ENCODE measurements at regions not wholly inside any gene's neighbourhood (a gene's known extent, or its start where the extent isn't known, plus 50 kb on each side); places are given as distances from the start of the nearest gene placed in this dataset.

- TF ChIP-seq POLR2A (IDR thresholded peaks at IDR 0.05) = no peak
- TF ChIP-seq, protein P1, sequence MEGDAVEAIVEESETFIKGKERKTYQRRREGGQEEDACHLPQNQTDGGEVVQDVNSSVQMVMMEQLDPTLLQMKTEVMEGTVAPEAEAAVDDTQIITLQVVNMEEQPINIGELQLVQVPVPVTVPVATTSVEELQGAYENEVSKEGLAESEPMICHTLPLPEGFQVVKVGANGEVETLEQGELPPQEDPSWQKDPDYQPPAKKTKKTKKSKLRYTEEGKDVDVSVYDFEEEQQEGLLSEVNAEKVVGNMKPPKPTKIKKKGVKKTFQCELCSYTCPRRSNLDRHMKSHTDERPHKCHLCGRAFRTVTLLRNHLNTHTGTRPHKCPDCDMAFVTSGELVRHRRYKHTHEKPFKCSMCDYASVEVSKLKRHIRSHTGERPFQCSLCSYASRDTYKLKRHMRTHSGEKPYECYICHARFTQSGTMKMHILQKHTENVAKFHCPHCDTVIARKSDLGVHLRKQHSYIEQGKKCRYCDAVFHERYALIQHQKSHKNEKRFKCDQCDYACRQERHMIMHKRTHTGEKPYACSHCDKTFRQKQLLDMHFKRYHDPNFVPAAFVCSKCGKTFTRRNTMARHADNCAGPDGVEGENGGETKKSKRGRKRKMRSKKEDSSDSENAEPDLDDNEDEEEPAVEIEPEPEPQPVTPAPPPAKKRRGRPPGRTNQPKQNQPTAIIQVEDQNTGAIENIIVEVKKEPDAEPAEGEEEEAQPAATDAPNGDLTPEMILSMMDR (IDR thresholded peaks at IDR 0.05 in 4 of 5, conservative IDR thresholded peaks at IDR 0.05 in 1 of 5) = no peak
Measured at GRCh38 chr3:174792864-174793263, 66.3 kb upstream of the NAALADL2 start.

Measured in gastrocnemius medialis (tissue), 4 donors.